Astrocyte (in vitro differentiated cells and primary cell): ENCODE measurements at regions not wholly inside any gene's neighbourhood (a gene's known extent, or its start where the extent isn't known, plus 50 kb on each side); places are given as distances from the start of the nearest gene placed in this dataset.
"Not testable (repeated sequence)": the region's sequence is repeated elsewhere in the genome, so short reads cannot be mapped to it uniquely, and the experiment has no call there.

ENCODE experiments used
- DNase-seq: peaks from one replicate; pipeline ENCODE4 v3.0.0-alpha.2; 2010; ENCODE audit warnings: low read depth
- FAIRE-seq: peaks from 2 replicates; lab custom pipeline; 2011; peaks lifted over from hg19 to GRCh38; lab: Jason Lieb, UNC
- H2AFZ ChIP-seq: 2 replicates; pipeline ENCODE4 v1.6.0; 2012; ENCODE audit warnings: low read depth, low read length, inconsistent platforms
- H3K27ac ChIP-seq: 2 replicates; pipeline ENCODE4 v1.5.1; 2011; ENCODE audit warnings: low read depth, low read length, inconsistent platforms
- H3K27me3 ChIP-seq: 2 replicates; pipeline ENCODE4 v1.6.0; 2011; ENCODE audit warnings: low read length, inconsistent platforms; ENCODE audit not compliant: insufficient read depth
- H3K36me3 ChIP-seq: 2 replicates; pipeline ENCODE4 v1.5.1; 2011; ENCODE audit warnings: low read length, inconsistent platforms; ENCODE audit not compliant: insufficient read depth
- H3K4me1 ChIP-seq: 2 replicates; pipeline ENCODE4 v1.5.1; 2011; ENCODE audit warnings: low read length, inconsistent platforms; ENCODE audit not compliant: insufficient read depth
- H3K4me2 ChIP-seq: 2 replicates; pipeline ENCODE4 v1.6.0; 2012; ENCODE audit warnings: low read length, inconsistent platforms
- H3K4me3 ChIP-seq: 2 replicates; pipeline ENCODE4 v1.5.1; 2011; ENCODE audit warnings: low read depth, mild to moderate bottlenecking, low read length, inconsistent platforms; ENCODE audit not compliant: insufficient read depth
- H3K79me2 ChIP-seq: 2 replicates; pipeline ENCODE4 v1.6.0; 2012; ENCODE audit warnings: mild to moderate bottlenecking, low read length, inconsistent platforms; ENCODE audit not compliant: insufficient read depth
- H3K9ac ChIP-seq: 2 replicates; pipeline ENCODE4 v1.6.0; 2012; ENCODE audit warnings: mild to moderate bottlenecking, low read length, inconsistent platforms
- H3K9me3 ChIP-seq: 2 replicates; pipeline ENCODE4 v1.5.1; 2012; ENCODE audit warnings: low read depth, mild to moderate bottlenecking, low read length, inconsistent platforms; ENCODE audit not compliant: insufficient read depth
- H4K20me1 ChIP-seq: 2 replicates; pipeline ENCODE4 v1.6.0; 2012; ENCODE audit warnings: low read length, inconsistent platforms; ENCODE audit not compliant: insufficient read depth
- H3K27ac Mint-ChIP-seq: one replicate; pipeline ENCODE4 v1.8.0; 2021; ENCODE audit warnings: mild to moderate bottlenecking, mixed read lengths; ENCODE audit not compliant: unreplicated experiment
- H3K27me3 Mint-ChIP-seq: one replicate; pipeline ENCODE4 v1.8.0; 2021; ENCODE audit warnings: low read depth, mixed read lengths; ENCODE audit not compliant: unreplicated experiment
- H3K36me3 Mint-ChIP-seq: one replicate; pipeline ENCODE4 v1.8.0; 2021; ENCODE audit warnings: low read depth, mixed read lengths; ENCODE audit not compliant: unreplicated experiment
- H3K4me1 Mint-ChIP-seq: one replicate; pipeline ENCODE4 v1.8.0; 2021; ENCODE audit warnings: low read depth, mixed read lengths; ENCODE audit not compliant: unreplicated experiment
- H3K4me3 Mint-ChIP-seq: one replicate; pipeline ENCODE4 v1.8.0; 2021; ENCODE audit warnings: mild to moderate bottlenecking, moderate library complexity, mixed read lengths; ENCODE audit not compliant: unreplicated experiment
- H3K9me3 Mint-ChIP-seq: one replicate; pipeline ENCODE4 v1.8.0; 2021; ENCODE audit warnings: mild to moderate bottlenecking, mixed read lengths; ENCODE audit not compliant: unreplicated experiment

- not testable (repeated sequence) for H3K27me3 ChIP-seq, H3K4me3 Mint-ChIP-seq, H3K36me3 Mint-ChIP-seq, H3K9ac ChIP-seq, H3K4me2 ChIP-seq, DNase-seq, H4K20me1 ChIP-seq, H3K4me1 ChIP-seq, H3K27ac ChIP-seq, H3K4me1 Mint-ChIP-seq, H3K79me2 ChIP-seq, H3K4me3 ChIP-seq, H3K27ac Mint-ChIP-seq, H2AFZ ChIP-seq, H3K27me3 Mint-ChIP-seq, H3K9me3 ChIP-seq, H3K9me3 Mint-ChIP-seq, FAIRE-seq, H3K36me3 ChIP-seq
Measured at GRCh38 chr4:189627041-189627440, 313.6 kb upstream of the FRG1 start.

GRCh38 chr4:189629733-189630132, 310.9 kb upstream of the FRG1 start:
- not testable (repeated sequence) for H3K4me3 Mint-ChIP-seq, FAIRE-seq, H3K36me3 Mint-ChIP-seq

DNA sequence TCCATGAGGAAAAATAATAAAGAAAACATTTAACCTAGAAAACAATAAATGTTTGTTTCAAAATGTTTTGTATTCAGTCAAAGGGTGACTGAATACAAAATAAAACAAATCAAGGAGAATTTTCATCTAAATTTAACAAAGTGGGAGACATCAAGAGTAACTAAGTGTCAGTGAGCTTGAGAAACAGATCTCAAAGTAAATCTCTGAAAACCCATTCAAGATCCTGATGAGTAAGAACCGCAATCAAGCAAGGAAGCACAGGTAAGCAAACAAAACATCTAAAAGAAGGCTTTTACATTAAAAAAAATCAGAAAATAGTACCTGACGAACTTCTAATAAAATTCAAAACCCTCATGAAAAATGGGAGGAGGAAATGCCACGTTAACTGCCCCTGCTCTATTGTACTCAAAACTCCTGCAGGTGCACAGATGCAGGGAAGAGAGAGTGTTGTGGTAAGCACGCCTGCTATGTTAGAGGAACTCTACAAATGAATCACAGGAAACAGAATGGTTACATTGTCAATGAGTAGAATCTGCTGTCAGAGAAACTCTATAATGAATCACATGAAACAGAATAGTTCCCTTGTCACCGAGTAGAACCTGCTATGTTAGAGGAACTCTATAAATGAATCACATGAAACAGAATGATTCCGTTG, 309.6 kb upstream of the FRG1 start:
- not testable (repeated sequence) for H3K27me3 Mint-ChIP-seq

More at GRCh38 chr4:189629733-189630132, 310.9 kb upstream of the FRG1 start:
- H3K4me3 ChIP-seq, H4K20me1 ChIP-seq, H3K36me3 ChIP-seq, H3K9me3 ChIP-seq, H3K27me3 Mint-ChIP-seq, H3K9ac ChIP-seq, H3K9me3 Mint-ChIP-seq, H3K27ac Mint-ChIP-seq, H3K4me2 ChIP-seq, H3K4me1 Mint-ChIP-seq, H3K27ac ChIP-seq, H3K4me1 ChIP-seq, DNase-seq, H3K79me2 ChIP-seq, H3K27me3 ChIP-seq, H2AFZ ChIP-seq: not testable (repeated sequence)

GRCh38 chr4:189631568-189631916, 309.1 kb upstream of the FRG1 start:
- not testable (repeated sequence) for H3K4me1 Mint-ChIP-seq, H3K4me2 ChIP-seq, H3K79me2 ChIP-seq, DNase-seq, H3K4me3 Mint-ChIP-seq, H3K27me3 ChIP-seq, H3K9me3 Mint-ChIP-seq, H3K36me3 Mint-ChIP-seq, H3K4me1 ChIP-seq, FAIRE-seq, H2AFZ ChIP-seq, H3K36me3 ChIP-seq, H3K27ac ChIP-seq, H3K9ac ChIP-seq, H3K9me3 ChIP-seq, H3K27me3 Mint-ChIP-seq, H3K4me3 ChIP-seq, H4K20me1 ChIP-seq, H3K27ac Mint-ChIP-seq

More for the DNA sequence above, 309.6 kb upstream of the FRG1 start:
- not testable (repeated sequence) for H3K4me1 ChIP-seq, H3K9ac ChIP-seq, DNase-seq, H3K27me3 ChIP-seq, H3K36me3 Mint-ChIP-seq, H2AFZ ChIP-seq, H3K4me3 Mint-ChIP-seq, H3K27ac ChIP-seq, FAIRE-seq, H4K20me1 ChIP-seq, H3K4me1 Mint-ChIP-seq, H3K4me2 ChIP-seq, H3K36me3 ChIP-seq, H3K9me3 ChIP-seq, H3K9me3 Mint-ChIP-seq, H3K27ac Mint-ChIP-seq, H3K4me3 ChIP-seq, H3K79me2 ChIP-seq

- H3K36me3 Mint-ChIP-seq, DNase-seq, FAIRE-seq, H3K4me1 ChIP-seq, H3K4me3 ChIP-seq, H3K4me2 ChIP-seq, H3K27me3 ChIP-seq, H3K9me3 Mint-ChIP-seq, H3K9ac ChIP-seq, H3K27ac ChIP-seq, H3K4me3 Mint-ChIP-seq, H3K79me2 ChIP-seq, H3K27me3 Mint-ChIP-seq, H3K27ac Mint-ChIP-seq, H3K36me3 ChIP-seq, H4K20me1 ChIP-seq, H3K4me1 Mint-ChIP-seq, H2AFZ ChIP-seq, H3K9me3 ChIP-seq: not testable (repeated sequence)
Measured at GRCh38 chr4:189650436-189650835, 290.2 kb upstream of the FRG1 start.

GRCh38 chr4:189653130-189653653, 287.5 kb upstream of the FRG1 start:
- H3K9me3 Mint-ChIP-seq, result not testable (repeated sequence)

More at GRCh38 chr4:189653130-189653653, 287.5 kb upstream of the FRG1 start:
- H3K4me2 ChIP-seq, H4K20me1 ChIP-seq, H3K79me2 ChIP-seq, DNase-seq, FAIRE-seq, H3K27ac ChIP-seq, H2AFZ ChIP-seq, H3K4me1 ChIP-seq, H3K36me3 Mint-ChIP-seq, H3K4me1 Mint-ChIP-seq, H3K9ac ChIP-seq, H3K27me3 ChIP-seq, H3K4me3 Mint-ChIP-seq, H3K9me3 ChIP-seq, H3K27me3 Mint-ChIP-seq, H3K27ac Mint-ChIP-seq, H3K36me3 ChIP-seq, H3K4me3 ChIP-seq: not testable (repeated sequence)
